Progenitor cell of endocrine pancreas (in vitro differentiated cells): ENCODE measurements at regions not wholly inside any gene's neighbourhood (a gene's known extent, or its start where the extent isn't known, plus 50 kb on each side); places are given as distances from the start of the nearest gene placed in this dataset.

Experiments used
- DNase-seq: peaks from one replicate; pipeline ENCODE4 v3.0.0; 2021; ENCODE audit warnings: low spot score; ENCODE audit not compliant: unreplicated experiment
- H3K27ac Mint-ChIP-seq: 2 replicates; pipeline ENCODE4 v1.8.0; 2021; ENCODE audit warnings: mild to moderate bottlenecking, moderate library complexity, mixed read lengths
- H3K27me3 Mint-ChIP-seq: 2 replicates; pipeline ENCODE4 v1.8.0; 2021; ENCODE audit warnings: mixed read lengths
- H3K36me3 Mint-ChIP-seq: 2 replicates; pipeline ENCODE4 v1.8.0; 2022; ENCODE audit warnings: mixed read lengths; ENCODE audit not compliant: insufficient read depth
- H3K4me1 Mint-ChIP-seq: 2 replicates; pipeline ENCODE4 v1.8.0; 2021; ENCODE audit warnings: low read depth, mixed read lengths
- H3K4me3 Mint-ChIP-seq: 2 replicates; pipeline ENCODE4 v1.8.0; 2021; ENCODE audit warnings: low read depth, mild to moderate bottlenecking, moderate library complexity, mixed read lengths
- H3K9me3 Mint-ChIP-seq: 2 replicates; pipeline ENCODE4 v1.8.0; 2021; ENCODE audit warnings: low read depth, mixed read lengths
- TF ChIP-seq, protein P1 (sequence below): fragments of 200-600 bp; sonication (generic); IDR thresholded peaks from one replicate; pipeline ENCODE4 v1.5.0; 2021; ENCODE audit warnings: antibody characterized with exemption, mild to moderate bottlenecking; ENCODE audit not compliant: unreplicated experiment

GRCh38 chr9:104286799-104287198 is 192.7 kb downstream of the SMC2 start:
- no peak overlapping the region for H3K4me3 Mint-ChIP-seq
- TF ChIP-seq, protein P1, sequence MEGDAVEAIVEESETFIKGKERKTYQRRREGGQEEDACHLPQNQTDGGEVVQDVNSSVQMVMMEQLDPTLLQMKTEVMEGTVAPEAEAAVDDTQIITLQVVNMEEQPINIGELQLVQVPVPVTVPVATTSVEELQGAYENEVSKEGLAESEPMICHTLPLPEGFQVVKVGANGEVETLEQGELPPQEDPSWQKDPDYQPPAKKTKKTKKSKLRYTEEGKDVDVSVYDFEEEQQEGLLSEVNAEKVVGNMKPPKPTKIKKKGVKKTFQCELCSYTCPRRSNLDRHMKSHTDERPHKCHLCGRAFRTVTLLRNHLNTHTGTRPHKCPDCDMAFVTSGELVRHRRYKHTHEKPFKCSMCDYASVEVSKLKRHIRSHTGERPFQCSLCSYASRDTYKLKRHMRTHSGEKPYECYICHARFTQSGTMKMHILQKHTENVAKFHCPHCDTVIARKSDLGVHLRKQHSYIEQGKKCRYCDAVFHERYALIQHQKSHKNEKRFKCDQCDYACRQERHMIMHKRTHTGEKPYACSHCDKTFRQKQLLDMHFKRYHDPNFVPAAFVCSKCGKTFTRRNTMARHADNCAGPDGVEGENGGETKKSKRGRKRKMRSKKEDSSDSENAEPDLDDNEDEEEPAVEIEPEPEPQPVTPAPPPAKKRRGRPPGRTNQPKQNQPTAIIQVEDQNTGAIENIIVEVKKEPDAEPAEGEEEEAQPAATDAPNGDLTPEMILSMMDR: no peak
- H3K27me3 Mint-ChIP-seq: no peaks in the 10 kb centered on the region
- H3K4me1 Mint-ChIP-seq: no peaks in the 10 kb centered on the region
- H3K27ac Mint-ChIP-seq: no peak overlapping the region
- no peak for DNase-seq
- H3K36me3 Mint-ChIP-seq: no peaks in the 10 kb centered on the region
- no peaks in the 10 kb centered on the region for H3K9me3 Mint-ChIP-seq

DNA sequence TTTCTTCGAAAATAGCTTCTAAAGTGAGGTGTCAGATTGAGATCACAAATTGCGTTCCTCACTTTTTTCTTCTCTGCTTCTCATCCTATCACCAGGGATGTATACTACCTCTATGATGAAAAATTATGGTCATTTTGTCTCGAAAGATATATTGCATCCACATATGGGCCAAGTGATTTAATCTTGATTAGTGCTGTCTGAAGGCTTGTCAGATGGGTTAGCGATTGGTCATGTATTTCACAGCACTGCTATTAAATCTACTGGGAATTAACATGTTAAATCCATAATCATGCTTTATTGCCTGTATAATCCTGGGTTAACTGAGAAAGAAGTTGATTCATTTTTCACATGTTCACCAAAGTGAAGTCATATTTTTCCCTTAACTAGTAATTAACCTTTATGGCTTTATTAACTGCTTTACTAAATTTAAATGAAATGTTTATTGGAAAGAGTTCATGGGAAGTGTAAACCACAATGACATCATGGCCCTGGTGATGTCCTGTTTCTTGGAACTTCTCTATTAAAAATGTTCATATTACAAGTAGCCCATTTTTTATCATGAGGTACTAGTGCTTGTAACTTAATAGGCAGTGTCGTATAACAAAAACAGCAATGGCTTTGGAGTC is 193.3 kb downstream of the SMC2 start:
- Mint-ChIP-seq H3K4me1 (no peaks in the 10 kb centered on the region), H3K4me3 (no peak overlapping the region), H3K27ac (no peak overlapping the region), H3K27me3 (no peaks in the 10 kb centered on the region), H3K9me3 (no peaks in the 10 kb centered on the region), H3K36me3 (no peaks in the 10 kb centered on the region)
- TF ChIP-seq, protein P1: no peak
- DNase-seq: no peak

DNA sequence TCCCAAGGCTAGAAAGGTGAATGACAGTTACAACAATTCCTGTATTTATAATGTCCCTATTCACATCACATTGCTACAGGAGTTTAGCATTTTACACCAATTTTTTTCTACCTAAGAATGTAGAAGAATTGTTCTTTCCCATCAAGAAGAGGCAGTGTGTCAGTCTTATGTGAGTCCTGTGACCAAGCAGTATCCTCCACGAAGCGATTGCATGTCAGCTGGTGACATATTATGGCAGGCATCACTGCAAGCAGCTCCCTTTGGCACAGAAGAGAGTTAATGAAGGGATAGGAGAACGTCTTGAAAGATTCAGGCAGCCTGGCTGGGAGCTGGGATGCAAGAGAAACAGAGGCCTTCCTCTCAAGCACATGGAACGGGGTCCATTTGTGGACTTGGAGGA is 199.8 kb downstream of the SMC2 start:
- no peak overlapping the region for H3K4me3 Mint-ChIP-seq
- no peaks in the 10 kb centered on the region for H3K9me3 Mint-ChIP-seq
- no peak overlapping the region for H3K27ac Mint-ChIP-seq
- no peak for DNase-seq
- no peaks in the 10 kb centered on the region for H3K27me3 Mint-ChIP-seq
- no peaks in the 10 kb centered on the region for H3K4me1 Mint-ChIP-seq
- no peaks in the 10 kb centered on the region for H3K36me3 Mint-ChIP-seq
- TF ChIP-seq, protein P1: no peak

DNA sequence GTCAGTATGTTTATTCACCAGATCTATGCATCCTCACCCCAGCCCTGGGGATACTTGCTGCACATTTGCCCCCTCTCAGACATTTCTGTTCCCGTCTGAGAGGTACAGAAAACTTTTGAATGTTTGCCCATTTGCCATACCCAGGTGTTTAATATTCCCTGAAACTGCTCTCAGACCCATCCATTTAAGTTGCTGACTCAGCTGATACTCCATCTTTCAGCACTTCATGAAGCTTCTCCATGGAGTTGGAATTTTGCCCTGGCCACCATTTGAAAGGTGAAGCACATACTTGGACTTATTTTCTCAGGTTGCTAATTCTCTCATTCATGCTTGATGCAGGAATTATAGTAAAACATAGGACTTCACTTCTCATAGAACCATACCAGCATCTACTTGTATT is 203.9 kb upstream of the OR13F1 start:
- no peaks in the 10 kb centered on the region for H3K36me3 Mint-ChIP-seq
- no peak for DNase-seq
- no peak overlapping the region for H3K27ac Mint-ChIP-seq
- TF ChIP-seq, protein P1: no peak
- H3K4me3 Mint-ChIP-seq: no peak overlapping the region
- no peaks in the 10 kb centered on the region for H3K4me1 Mint-ChIP-seq
- H3K9me3 Mint-ChIP-seq: no peaks in the 10 kb centered on the region
- no peaks in the 10 kb centered on the region for H3K27me3 Mint-ChIP-seq

DNA sequence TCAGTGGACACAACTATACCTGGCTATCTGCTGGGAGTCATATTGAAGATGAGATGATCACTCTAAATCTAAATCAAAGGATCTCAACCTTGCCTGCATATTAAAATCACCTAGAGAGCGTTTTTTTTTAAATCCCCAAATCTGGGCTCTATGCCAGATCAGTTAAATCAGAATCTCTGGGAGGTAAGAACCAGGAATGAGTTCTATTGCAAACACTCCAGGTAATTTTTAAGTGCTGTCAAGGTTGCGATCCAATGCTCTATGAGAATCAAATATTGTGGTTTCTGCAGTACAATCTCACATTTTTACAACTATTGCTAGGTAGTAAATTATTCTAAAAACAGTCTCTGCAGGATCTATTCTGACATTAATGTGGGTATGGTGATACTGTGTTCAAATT is 202.3 kb upstream of the OR13F1 start:
- H3K27me3 Mint-ChIP-seq: no peaks in the 10 kb centered on the region
- peaks cover 6% of the 10 kb centered on the region for H3K9me3 Mint-ChIP-seq
- TF ChIP-seq, protein P1: no peak
- no peak for DNase-seq
- H3K4me3 Mint-ChIP-seq: no peak overlapping the region
- H3K27ac Mint-ChIP-seq: no peak overlapping the region
- H3K36me3 Mint-ChIP-seq: no peaks in the 10 kb centered on the region
- no peaks in the 10 kb centered on the region for H3K4me1 Mint-ChIP-seq
